Ureter (tissue), 1 donor: ENCODE measurements at regions not wholly inside any gene's neighbourhood (a gene's known extent, or its start where the extent isn't known, plus 50 kb on each side); places are given as distances from the start of the nearest gene placed in this dataset.

Experiments used
- DNase-seq: peaks from one replicate; pipeline ENCODE4 v3.0.0-alpha.2; 2020; ENCODE audit warnings: low spot score
- donor health status: DM: yes; HTN: yes; CAD: no.

DNA sequence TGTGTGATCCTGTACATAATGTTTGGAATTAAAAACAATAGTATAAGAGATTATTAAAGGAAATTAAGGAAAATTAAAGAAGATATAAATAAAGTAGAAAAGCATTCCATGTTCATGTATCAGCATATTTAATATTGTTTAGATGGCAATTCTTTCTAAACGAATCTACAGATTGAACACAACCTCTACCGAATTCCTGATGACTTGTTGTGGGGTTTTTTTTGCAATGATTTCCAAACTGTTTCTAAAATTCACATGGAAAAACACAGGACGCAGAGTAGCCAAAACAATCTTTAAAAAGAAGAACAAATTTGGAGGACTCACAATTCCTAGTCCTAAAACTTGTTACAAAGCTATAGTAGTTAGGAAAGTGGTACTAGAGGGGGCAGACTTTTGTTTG lies 573.4 kb upstream of the IGFBP3 start:
- no peak for DNase-seq

DNA sequence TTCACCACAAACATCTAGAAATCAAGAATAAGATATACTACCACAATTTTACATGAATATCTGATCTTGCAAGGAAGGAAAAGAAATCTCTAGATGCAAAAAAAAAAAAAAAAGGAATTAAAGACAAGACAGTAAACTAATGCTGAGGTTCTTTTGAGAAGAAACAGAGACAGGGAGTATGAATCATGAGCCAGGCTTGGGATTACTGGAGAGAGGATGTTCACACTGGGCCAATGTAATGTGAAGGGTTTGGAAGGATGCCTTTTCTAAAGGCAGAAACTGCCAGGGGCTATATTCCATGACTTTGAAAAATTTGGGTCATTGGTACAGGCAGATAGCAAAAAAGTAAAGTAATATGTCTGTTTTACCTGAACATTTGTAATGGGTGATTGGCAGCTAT lies 573.0 kb upstream of the IGFBP3 start:
- no peak for DNase-seq

DNA sequence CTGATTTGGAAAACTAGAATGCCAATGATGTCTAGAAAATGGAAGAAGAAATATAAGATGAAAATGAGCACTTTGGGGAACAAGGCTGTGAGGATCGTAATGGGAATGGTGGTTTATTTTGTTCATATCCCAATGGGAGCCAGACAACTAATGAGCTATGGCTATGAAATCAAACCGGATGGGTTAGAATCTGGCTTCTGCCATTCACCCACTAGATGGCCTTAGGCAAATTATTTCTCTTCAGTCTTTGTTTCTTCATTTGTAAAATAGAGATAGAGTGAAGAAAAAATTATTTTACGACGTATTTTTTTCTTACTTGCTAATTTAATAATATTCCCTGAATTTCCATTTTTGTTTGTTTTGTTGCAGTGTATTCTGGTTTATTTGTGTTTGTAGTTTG lies 572.1 kb upstream of the IGFBP3 start:
- DNase-seq, result no peak

DNA sequence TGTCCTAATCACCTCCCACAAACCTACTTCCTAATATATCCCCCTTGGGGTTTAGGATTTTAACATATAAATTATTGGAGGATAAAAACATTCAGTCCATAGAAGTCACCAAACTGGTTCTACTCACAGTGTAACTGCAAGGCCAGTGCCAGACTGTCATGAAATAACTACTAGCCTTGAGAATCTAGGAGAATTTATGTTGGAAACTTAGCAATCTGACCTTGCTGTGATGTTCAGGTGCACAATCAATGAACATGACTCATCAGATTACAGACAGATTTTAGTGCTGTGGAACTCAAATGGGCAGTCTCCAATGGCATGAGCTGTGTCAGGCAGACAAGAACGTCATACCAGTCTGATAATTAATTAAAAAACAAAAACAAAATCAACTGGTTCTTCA lies 571.4 kb upstream of the IGFBP3 start:
- DNase-seq, result no peak

DNA sequence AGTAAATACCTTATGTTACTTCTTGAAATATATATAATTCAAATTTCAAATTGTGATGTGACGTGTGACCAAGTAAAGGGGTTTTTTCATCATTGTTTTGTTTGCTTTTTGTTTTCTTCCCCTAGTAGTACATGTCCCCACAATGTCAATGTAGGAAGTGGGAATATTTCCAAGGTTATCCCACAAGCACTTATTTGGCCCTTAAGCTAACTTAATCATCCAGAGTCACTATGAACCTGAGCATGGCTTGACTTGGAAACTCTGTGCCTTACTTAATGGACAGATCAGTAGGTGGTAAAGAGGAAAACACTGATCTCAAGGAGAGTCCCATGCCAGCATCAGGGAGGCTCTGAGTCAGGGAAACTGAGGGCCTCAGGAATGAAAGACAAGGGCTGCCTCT lies 569.3 kb upstream of the IGFBP3 start:
- DNase-seq, result no peak

DNA sequence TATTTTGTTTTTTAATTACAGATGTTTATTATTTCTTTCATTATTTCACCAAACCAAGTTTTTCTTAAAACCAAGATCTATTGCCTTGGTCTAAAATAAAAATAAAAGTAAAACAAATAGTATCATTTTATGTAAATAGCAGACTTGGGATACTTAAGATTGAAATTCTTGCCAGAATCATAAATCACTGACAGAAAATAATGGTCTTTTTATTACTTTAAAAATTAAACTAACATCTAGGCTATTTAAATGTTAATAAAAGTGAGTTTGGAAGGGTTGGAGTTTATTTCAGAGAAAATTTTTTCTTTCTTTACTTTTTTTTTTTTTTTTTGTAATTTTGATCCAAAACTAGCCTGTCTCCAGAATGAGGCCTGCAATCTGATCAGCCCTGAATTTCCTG lies 568.0 kb upstream of the IGFBP3 start:
- no peak for DNase-seq

DNA sequence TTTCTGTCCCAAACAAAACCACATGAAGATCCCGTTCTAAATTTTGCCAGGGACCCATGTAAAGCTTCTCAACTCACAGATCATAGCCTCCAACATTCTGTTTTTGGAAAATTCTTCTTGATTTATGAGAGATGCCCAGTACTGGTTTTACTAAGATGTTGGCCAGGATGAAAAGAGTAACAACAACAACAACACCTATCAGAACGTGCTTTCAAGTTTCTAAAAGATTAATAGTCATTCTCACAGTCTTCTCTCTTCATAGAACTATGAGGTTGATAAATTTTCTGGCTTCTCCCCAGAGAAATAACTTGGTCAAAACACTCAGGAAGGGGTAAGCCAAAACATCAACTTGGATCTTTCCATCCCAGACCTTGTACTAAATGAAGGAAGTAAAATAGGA lies 567.5 kb upstream of the IGFBP3 start:
- no peak for DNase-seq

DNA sequence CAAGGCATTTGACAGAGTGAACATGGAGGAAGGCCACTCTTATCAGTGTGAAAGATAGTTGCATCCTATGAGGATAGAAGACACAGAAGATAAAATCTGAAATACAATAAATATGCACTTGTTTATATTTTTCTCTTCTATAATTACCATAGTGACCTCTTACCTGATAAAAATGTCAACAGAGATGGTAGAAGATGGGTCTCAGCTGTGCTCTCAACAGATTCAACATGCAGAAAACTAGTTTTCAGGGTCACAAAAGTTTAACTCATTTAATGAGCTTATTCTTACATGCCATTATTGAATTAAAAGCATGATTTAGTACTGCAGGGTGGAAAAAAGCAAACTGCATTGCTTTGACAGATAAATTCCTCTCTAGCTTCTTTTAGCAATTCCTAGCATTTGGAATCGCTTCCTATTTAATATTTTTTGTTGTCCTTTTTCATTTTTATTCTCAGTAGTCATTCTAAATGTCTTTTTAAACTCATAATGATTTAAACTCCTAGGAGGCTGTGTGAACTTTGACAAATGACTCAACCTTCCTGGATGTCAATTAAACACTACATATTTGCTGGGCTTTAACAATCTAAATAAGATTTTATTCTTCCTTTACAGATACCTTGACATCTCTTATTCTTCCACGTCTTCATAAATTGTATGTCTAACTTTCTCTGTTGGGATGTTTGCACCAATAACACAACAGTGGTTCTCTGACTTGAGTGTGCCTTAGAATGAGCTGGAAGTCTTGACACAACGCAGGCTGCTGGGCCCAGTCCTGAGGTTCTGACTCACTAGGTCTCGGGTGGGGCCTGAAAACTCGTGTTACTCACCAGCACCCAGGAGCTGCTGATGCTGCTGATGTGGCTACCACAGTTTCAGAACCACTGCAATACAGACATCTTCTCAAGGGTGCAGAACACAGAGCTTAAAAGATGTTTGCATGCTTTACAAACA lies 565.5 kb upstream of the IGFBP3 start:
- peak; percentile 57 for DNase-seq

DNA sequence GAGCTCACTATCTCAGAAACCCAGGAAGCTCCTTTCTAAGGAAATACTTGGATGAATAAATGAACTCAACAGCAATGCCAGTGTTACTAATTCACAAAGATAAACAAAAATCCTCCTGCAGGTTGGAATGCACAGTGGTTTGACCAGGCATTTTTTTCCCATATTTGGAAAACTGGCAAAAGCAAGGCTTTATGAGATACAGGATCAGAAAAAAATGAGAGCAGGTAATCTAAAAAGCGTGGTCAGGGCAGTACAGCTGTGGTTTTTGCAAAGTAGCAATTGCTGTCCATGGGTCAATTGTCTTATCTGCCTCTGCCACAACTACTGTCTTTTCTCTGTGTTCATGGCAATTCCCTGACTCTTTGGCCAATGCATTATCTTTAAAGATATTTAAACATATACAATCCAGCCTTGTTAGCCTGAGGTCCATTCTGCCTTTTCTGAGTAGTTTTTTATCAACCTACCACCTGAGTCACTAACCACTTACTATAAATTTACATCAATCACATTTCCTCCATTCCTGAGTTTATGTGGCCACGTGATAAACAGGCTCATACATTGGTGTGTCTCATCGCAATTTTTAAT lies 564.5 kb upstream of the IGFBP3 start:
- no peak for DNase-seq

DNA sequence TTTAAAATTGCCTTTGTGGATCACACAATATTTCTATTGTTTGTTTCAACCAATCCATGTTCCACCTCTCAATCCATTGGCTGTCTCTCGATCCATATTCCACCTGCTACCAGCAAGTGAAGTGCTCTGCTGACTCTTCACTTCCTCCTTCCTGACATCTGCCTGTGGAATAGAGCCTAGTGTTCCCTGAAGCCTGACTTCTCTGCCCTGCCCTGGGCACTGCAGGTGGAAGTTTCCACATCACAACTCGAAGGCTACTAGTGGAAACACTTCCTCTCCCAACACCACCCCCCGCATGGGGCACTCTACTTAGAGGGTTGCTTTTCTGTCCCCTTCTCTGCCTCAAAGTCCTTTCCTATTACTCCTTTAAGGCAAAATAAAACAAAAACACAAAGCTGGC lies 563.8 kb upstream of the IGFBP3 start:
- no peak for DNase-seq

DNA sequence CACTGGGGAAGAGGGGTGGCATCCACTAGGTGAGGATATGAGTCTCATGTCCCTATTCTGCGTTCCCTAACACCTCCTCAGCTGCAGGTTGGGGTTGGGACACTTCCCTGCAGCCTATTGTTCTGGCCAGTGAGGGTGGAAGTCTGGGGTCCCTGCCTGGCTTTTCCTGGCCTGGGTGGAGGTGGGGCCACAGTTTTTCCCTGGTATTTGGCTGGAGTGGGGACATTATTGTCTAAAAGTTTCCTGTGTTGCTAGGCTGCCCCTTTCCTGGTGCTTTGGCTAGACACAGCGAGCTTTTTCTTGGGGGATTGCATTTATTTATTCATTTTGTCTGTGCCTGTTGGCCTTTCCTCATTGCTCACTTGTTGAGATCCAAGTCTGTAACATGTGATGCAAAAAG lies 559.5 kb upstream of the IGFBP3 start:
- DNase-seq, result no peak

DNA sequence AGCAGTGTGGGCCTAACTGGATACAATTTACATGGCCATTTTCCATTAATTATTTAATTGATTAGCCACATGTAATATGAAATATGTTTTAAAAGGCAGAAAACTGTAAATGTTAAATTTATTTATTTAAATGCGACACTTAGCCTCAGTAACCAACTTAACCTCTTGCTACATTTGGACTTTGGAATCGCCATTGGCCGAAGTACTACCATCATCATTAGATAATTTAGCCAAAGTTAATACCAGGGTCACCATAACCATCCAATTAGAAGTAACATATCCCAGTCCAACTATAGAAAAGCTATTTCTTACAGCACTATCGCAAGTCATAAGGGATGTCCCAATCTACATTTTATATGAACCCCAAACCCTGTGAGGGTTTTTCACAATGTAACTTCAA lies 558.6 kb upstream of the IGFBP3 start:
- no peak for DNase-seq

DNA sequence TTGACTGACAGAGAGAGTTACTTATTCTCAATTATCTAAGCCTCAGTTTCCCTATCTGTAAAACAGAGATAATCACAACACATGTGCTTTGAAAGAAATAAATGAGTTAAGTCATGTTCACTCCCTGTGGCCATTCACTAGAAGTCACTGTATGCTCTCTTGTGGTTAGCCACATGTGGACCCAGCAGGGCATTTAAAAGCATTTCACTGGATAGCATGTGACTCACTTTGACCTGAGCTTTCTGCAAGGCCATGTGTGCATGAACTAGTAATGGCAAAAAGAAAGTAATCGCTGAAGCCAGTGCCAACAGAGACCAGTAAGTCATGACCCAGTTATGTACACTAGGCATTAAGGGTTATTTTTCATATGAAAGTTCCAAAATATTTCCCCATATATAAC lies 557.0 kb upstream of the IGFBP3 start:
- DNase-seq, result no peak

DNA sequence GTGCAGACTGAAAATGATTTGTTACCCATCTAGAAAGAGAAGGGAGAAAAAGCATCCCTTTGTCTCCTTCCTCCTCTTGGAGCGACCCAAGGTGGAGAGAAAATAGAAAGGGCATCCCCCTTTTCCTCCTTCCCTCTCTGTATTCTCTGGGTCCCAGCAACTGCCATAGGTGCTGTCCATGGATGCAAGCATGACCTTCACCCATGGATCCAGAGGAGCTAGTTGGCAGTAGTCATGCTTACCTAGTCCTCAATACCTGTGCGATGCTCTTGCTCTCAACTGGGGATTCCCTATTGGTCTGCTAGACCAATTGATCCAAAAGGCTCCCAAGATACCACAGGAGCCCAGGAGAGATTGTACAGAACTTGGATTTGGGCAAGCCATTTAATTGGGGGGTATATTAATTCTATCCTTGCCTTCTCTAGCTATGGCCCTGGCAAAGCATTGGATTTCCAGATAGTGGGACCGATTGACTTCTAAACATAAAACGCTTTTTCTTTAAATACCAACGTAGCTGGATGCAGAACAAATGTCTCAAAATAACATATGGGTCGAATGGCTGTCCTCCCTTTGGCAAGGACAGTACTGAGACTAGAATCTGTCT lies 547.8 kb upstream of the IGFBP3 start:
- no peak for DNase-seq

DNA sequence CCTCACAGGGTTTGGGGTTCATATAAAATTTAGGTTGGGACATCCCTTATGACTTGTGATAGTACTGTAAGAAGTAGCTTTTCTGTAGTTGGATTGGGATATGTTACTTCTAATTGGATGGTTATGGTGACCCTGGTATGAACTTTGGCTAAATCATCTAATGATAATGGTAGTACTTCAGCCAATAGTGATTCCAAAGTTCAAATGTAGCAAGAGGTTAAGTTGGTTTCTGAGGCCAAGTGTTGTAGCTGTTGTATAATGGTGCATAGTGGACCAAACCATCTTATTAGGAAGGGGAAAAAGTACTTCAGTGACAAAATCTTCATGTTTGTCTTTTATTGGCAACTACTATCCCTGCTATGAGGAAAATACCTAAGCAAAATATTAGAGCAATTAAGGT lies 542.1 kb upstream of the IGFBP3 start:
- DNase-seq, result no peak

DNA sequence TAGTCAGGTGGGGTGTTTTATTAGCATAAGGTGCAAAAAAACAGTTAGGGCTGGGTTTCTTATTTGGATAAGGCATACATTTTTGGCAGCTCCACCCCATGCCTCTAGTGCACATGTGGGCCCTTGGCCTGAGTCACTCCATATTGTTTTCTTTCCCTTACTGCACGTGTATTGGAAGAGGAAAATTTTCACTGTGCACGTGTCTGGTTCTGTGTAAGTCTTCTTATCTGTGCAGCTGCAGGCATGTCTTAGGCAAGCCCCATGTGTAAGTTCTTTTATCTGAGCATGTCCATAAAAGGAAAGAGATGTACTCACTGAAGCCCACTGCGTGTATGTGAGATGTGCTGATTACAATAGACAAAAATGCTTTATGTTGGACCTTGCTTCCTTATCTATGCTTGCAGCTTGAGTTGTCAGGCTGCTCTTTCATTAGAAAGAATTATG lies 540.3 kb upstream of the IGFBP3 start:
- no peak for DNase-seq

DNA sequence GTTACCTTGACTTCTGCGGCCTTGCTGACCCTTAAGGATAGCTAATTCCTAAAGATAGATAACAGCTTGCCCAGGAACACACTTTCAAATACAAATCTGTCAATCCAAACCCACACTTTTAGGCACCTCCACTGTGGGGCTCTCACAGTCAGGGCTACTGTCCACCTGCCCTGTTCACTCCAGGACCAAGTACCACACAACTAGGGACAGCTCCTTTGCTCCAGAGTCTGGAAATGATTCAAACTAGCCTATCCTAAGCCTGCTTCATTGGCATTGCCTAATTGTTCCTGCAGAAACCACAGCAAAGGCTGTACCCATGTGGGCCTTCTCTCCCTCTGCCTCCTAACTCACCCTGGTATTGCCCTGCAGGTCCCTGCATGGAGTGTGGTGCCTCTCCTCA lies 538.9 kb upstream of the IGFBP3 start:
- DNase-seq, result no peak

DNA sequence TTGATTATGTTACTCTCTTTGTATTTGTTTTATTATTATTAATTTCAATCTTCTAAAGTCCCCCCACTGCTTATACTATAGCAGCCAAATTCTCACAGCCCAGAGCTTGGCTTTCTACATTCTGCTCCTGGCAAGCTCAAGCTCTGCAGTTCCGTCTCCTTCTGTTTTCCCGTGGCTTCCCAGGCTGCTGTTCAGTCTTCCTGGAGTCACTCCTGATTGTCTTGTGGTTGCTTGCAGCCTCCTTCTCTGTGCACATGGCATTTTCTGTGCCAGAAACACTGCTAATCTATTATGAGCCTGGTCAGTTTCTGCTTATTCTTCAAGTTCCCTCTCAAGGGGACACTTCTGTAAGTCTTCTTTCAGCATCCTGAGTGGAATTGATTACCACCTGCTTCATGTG lies 533.7 kb upstream of the IGFBP3 start:
- DNase-seq, result no peak

DNA sequence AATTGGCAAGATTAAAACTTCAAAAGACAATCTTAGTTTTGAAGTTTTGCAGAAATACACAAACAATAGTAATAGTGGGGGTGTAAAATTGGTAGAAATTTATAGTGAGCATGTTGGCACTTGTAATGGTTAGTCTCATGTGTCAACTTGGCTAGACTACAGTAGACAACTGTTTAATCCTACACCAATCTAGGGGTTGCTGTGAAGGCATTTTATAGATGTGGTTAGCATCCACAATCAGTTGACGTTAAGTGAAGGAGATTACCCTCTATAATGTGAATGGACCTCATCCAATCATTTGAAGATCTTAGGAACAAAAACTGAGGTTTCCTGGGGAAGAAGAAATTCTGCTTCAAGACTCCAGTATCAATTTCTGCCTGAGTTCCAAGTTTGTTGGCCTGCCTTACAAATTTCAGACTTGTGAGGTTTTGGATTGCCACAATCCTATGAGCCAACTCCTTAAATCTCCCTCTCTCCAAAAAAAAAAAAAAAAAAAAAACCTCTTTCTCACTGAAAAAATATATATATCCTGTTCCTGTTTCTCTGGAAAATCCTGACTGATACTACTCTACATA lies 531.6 kb upstream of the IGFBP3 start:
- DNase-seq, result no peak

DNA sequence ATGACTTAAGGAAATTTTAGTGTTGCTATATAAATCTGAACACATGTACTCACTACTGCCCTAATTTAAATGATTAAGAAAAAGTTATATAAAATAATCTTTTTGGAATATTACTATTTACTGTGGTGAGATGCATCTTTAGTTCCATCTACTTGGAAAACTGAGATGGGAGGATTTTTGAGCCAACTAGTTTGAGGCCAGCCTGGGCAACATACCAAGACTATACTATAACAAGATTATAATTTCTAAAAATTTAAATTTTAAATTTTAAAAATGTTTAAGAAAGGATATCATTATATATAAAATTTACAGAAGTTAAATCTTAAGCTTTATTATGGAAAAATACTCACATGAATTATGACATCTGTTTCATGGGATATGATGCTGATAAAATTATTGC lies 530.8 kb upstream of the IGFBP3 start:
- DNase-seq, result no peak

DNA sequence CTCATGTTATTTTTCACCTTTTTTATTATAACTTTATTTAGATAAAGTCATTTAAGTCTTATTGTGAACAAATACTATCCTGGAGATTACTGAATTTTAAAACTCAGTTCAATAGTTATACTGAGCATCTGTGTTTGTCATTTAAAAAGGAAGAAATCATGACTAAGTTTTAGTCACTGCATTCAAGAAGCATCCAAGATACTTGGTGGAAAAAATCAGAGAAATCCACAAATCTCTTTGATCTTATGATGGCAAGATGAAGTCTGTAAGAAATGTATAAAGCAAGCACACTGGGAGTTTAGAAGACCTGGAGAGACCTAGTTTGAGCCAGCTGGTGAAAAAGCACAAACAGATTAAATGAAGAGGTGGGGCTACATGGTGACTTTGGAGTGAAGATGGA lies 529.8 kb upstream of the IGFBP3 start:
- DNase-seq, result no peak

DNA sequence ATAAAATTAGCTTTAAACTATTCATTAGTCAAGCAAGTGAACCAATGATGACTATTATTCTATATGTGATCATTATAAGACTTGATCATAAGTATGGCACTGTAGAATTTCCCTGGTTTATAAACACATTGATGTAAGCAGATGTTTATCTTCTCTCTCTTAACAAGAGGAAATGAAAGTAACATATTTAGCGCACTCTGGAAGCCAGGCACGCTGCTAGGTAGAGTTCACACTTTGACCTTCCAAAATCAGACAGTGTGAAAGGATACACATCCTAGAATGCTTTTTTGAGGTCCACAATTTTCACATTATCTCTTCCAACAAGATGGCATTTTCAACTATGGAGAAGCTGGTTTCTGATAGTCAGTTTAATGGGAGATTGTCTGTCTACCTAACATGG lies 529.4 kb upstream of the IGFBP3 start:
- DNase-seq, result no peak

DNA sequence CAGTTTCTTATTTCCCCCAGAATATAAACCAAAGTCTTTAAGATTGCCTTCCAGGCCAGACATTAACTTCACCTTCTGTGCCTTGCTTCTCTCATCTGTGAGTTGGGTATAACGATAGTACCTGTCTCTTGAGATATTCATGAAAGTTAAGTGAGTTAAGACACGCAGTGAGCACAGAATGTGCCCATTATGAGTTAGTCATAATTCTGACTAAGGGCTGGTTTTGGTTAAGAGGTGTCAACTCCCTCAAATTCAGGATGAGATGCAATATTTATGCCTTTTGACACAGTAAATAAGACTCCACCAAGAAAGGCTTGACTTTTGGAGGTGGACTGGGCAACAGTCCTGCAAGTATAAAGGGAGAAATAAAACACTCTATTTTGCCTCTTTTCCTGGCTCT lies 528.7 kb upstream of the IGFBP3 start:
- DNase-seq, result no peak
